Sciatic nerve (tissue), 2 donors: ENCODE measurements at regions not wholly inside any gene's neighbourhood (a gene's known extent, or its start where the extent isn't known, plus 50 kb on each side); places are given as distances from the start of the nearest gene placed in this dataset.
"Not testable (repeated sequence)": the region's sequence is repeated elsewhere in the genome, so short reads cannot be mapped to it uniquely, and the experiment has no call there.

Experiments used
- ATAC-seq: fragments of 200-7000 bp; cut with Tn5 transposase; one replicate; pipeline ENCODE4 v1.9.1; 2020; ENCODE audit warnings: mild to moderate bottlenecking, moderate library complexity
- DNase-seq: peaks from one replicate; pipeline ENCODE4 v3.0.0-alpha.2; 2020; ENCODE audit warnings: low spot score
- intact Hi-C: fragments of 100-400 bp; cut with DNase I; formaldehyde crosslinking; loops from one replicate; pipeline ENCODE4 v1.14.2; 2022
- donor health status: DM: no; HTN: no; CAD: no.
- donor health status: DM: no; HTN: no; CAD: no.

DNA sequence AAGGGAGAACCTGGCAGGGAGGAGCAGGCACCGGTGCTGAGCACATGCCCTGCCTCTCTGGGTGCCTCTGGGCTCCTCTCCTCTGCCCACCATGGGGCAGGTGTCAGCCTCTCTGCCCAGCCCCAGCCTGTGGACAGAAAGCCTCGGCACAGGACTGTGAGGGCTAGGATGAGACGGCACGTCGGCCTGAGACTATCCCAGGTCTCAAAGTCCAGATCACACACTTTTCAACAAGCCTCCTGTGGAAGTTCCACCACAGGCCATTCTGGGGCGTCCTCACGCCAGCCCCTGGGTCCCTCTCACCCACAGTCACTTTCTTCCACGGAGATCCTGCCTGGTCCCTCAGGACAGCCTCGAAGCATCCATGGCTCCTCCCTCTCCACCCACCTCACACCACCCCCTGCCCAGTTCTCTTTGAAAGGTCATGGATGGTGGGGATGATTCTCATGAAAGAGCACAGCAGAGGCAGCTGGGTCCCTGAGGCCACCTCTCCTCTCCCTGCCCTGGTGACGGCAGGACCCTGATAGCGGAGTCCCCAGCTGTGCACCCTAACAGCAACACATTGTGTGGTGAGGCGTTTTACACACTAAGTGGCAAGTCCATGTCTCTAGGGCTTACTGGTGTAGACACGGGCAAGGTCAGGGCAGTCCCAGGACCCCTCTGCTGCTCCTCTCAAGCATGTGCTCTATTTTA lies 569.4 kb upstream of the SALL3 start:
- intact Hi-C loops: no loop called here
- no peak for ATAC-seq
- no peak for DNase-seq

DNA sequence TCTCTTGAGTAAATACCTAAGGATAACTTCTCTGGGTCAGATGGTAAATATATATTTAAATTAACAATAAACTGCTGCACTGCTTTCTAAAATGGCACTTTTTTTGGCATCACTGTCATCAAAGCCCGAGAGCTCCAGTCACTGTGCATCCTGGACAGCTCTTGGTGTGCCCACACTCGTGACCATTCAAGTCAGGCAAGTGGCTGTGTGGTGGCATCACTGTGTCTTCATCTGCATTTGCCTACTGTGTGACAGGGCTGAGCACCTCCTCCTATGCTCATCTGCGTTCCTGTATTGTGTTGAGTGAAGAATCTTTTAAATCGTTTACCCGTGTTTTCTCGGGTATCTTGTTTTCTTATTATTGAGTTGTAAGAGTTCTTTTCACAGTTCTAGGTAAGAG lies 568.1 kb upstream of the SALL3 start:
- intact Hi-C loops: no loop called here
- DNase-seq: no peak
- no peak for ATAC-seq

GRCh38 chr18:78414302-78414701 lies 565.3 kb upstream of the SALL3 start:
- ATAC-seq (no peak), DNase-seq (no peak)
- intact Hi-C loops: no loop called here

DNA sequence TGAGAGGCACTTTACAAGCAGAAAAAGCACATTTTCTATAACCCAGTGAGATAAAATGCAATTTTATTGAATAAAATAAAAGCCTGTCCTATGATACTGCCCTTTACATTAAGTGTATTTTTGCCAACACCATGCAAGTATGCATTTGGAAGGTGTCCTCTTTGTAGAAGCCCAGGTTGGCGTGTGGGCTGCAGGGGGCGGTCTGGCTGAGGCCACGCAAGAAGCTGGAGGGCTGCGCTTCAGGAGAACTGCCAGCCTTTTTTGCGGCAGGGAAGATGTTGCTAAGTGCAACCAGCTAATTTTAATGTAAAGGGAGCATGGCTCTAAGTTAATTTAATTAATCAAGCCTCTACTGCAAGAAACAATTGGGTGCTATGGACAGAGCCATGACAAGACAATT lies 562.8 kb upstream of the SALL3 start:
- ATAC-seq (no peak), DNase-seq (no peak)
- intact Hi-C loops: no loop called here

DNA sequence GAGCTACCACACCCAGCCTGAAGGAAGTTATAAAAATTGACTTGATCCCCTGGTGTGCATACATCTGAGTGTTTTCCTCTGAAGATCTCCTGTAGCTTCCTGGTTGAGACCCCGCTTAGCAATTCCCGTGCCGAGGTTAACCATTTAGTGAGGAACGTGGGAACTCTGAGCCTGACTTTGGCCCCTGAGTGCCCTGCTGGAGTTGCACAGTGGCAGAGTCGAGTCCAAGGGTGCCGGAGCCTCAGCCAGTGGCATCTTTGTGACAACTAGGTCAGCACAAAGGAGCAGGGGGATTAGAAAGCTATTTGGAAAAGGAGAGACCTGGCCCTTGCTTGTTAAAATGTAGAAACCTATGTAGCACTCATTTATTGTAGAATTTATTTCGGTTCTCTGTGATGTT lies 561.2 kb upstream of the SALL3 start:
- DNase-seq: no peak
- intact Hi-C loops: no loop called here
- no peak for ATAC-seq

DNA sequence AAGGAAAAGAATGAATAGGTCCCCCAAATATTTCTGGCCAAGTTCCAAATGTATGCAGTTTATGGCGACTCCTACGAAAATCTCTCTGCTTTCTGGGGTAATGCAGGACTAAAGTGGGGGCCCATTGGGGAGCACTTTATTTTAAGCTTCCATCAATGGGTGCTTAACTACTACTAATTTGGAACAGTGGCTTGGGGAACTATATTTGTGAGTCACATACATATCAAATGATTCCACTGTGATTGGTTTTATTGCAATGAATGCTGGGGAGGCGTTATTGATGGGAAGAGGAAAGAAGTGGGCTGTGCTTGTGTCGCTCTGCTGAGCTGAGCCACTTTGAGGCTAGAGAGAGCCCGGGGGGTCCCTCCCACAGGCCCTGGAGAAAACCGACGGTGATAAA lies 560.4 kb upstream of the SALL3 start:
- intact Hi-C loops: no loop called here
- DNase-seq (no peak), ATAC-seq (no peak)

DNA sequence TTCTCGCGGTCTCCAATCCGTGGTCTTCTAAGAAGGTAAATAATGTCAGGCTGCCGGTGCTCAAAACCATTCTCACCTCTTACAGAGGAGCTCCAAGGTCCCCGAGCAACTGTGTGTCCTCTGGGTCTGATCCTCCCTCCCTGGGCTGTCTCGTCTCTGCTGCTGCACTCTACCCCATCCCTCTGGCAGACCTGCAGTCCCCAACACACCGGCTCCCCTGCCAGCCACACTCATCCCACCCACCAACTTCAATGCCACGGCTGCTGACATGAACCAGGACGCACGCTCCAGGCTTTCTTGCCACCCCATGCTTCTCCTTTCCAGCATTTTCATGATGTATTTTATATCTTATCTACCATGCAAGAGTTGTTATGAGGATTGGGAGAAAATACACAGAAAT lies 559.5 kb upstream of the SALL3 start:
- no peak for DNase-seq
- intact Hi-C loops: no loop called here
- ATAC-seq: no peak

- no peak for DNase-seq
- intact Hi-C loops: no loop called here
- no peak for ATAC-seq
These were observed 558.2 kb upstream of the SALL3 start for GRCh38 chr18:78421392-78421791.

DNA sequence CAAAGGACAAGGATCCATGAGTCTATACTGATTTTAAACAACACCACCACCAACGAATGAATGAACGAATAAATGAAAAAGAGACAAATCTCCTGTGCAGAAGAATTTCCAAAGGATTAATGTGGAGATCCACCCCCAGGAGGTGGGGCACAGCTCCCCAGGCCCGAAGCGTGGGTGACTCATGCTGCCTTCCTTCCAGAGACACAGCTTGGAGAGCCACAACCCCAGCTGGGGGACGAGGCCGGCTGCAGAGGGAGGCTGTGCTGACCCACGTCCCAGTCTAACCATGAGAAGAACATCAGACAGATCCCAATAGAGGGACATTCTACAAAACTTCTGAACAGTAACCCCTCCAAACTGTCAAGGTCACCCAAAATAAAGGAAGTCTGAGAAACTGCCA lies 557.3 kb upstream of the SALL3 start:
- ATAC-seq (no peak), DNase-seq (no peak)
- intact Hi-C loops: no loop called here

GRCh38 chr18:78423811-78424210 lies 555.8 kb upstream of the SALL3 start:
- intact Hi-C loops: no loop called here
- DNase-seq: no peak

GRCh38 chr18:78424403-78425018 lies 555.1 kb upstream of the SALL3 start:
- intact Hi-C loops: no loop called here
- DNase-seq: no peak
- ATAC-seq: no peak

More at GRCh38 chr18:78423811-78424210, 555.8 kb upstream of the SALL3 start:
- no peak for ATAC-seq

GRCh38 chr18:78425019-78425412 lies 554.6 kb upstream of the SALL3 start:
- DNase-seq (no peak), ATAC-seq (no peak)
- intact Hi-C loops: no loop called here

- ATAC-seq (no peak), DNase-seq (no peak)
- intact Hi-C loops: no loop called here
These were observed 552.5 kb upstream of the SALL3 start for GRCh38 chr18:78427081-78427480.

GRCh38 chr18:78429127-78430108 lies 550.2 kb upstream of the SALL3 start:
- DNase-seq: no peak
- intact Hi-C loops: no loop called here
- ATAC-seq: no peak

GRCh38 chr18:78430131-78430758 lies 549.4 kb upstream of the SALL3 start:
- ATAC-seq (no peak), DNase-seq (no peak)
- intact Hi-C loops: no loop called here

GRCh38 chr18:78431606-78432005 lies 548.0 kb upstream of the SALL3 start:
- DNase-seq (no peak), ATAC-seq (no peak)
- intact Hi-C loops: no loop called here

DNA sequence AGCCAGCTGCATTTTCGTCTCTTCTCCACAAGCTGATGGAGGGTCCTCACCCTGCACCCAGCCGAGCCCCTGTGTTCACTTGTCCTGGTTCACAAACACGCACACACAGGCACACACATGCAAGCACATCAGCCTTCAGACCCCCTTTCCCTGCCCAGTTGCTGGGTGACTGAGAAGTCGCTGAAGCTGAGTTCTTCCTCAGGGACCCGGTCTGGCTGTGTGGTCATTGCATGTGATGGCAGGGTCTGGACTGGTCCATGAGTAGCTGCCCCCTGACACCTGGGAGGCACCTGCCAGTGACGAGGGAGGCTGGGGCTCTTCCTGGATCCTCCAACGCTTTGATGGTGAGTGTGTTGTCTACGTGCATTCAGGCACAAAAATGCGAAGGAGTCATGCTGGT lies 546.1 kb upstream of the SALL3 start:
- ATAC-seq: no peak
- DNase-seq: no peak
- intact Hi-C loops: no loop called here

DNA sequence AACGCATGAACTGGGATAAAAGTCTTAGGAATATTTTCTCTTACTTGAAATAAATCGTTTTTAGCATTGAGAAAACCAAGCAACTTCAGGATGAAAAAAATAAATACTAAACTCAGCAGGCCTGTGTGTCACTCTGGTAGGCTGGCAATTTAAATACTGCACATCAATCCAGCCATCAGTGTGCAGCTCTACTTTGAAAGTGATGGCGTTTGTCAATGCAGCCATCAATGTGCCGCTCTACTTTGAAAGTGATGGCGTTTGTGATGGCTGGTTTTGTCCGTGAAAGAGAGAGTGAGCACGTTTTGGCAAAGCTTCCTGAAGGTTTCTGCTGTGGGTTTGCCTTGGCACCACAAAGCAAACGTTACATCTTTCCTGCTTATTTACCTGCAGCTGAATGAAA lies 543.5 kb upstream of the SALL3 start:
- DNase-seq: no peak

GRCh38 chr18:78438235-78438634 lies 541.4 kb upstream of the SALL3 start:
- intact Hi-C loops, ATAC-seq, DNase-seq: not testable (repeated sequence)

More for the DNA sequence above, 543.5 kb upstream of the SALL3 start:
- intact Hi-C loops: no loop called here
- no peak for ATAC-seq
